GM18519 (cell line): ENCODE measurements at regions not wholly inside any gene's neighbourhood (a gene's known extent, or its start where the extent isn't known, plus 50 kb on each side); places are given as distances from the start of the nearest gene placed in this dataset.
"Not testable (repeated sequence)": the region's sequence is repeated elsewhere in the genome, so short reads cannot be mapped to it uniquely, and the experiment has no call there.

Experiments used
- ATAC-seq: cut with Tn5 transposase; IDR thresholded peaks from one replicate; pipeline ENCODE4 v1.9.1; 2021; ENCODE audit warnings: mild to moderate bottlenecking, moderate library complexity; ENCODE audit not compliant: unreplicated experiment, low FRiP score

- ATAC-seq = no peak
Observed at GRCh38 chrX:112577146-112577545, 102.6 kb downstream of the LHFPL1 start.

- ATAC-seq = no peak
Observed at GRCh38 chrX:112571388-112571787, 108.3 kb downstream of the LHFPL1 start.

- ATAC-seq = no peak
Observed at GRCh38 chrX:112555831-112556230, 123.9 kb downstream of the LHFPL1 start.

GRCh38 chrX:112545051-112545450, 134.7 kb downstream of the LHFPL1 start:
- ATAC-seq = no peak

- ATAC-seq = no peak
Observed at GRCh38 chrX:112536544-112536943, 143.2 kb downstream of the LHFPL1 start.

- ATAC-seq = no peak
Observed at GRCh38 chrX:112527903-112528302, 151.8 kb downstream of the LHFPL1 start.

GRCh38 chrX:112521676-112522075, 158.1 kb downstream of the LHFPL1 start:
- no peak for ATAC-seq

- no peak for ATAC-seq
Observed at GRCh38 chrX:112520124-112520523, 159.6 kb downstream of the LHFPL1 start.

- no peak for ATAC-seq
Observed at GRCh38 chrX:112513154-112513553, 166.6 kb downstream of the LHFPL1 start.

GRCh38 chrX:112512509-112512908, 167.2 kb downstream of the LHFPL1 start:
- ATAC-seq = no peak

GRCh38 chrX:112510629-112511028, 169.1 kb downstream of the LHFPL1 start:
- no peak for ATAC-seq

GRCh38 chrX:112477653-112478052, 202.1 kb downstream of the LHFPL1 start:
- ATAC-seq = no peak

- ATAC-seq = no peak
Observed at GRCh38 chrX:112473654-112474053, 206.1 kb downstream of the LHFPL1 start.

- no peak for ATAC-seq
Observed at GRCh38 chrX:112470551-112470950, 209.2 kb downstream of the LHFPL1 start.

- ATAC-seq = not testable (repeated sequence)
Observed at GRCh38 chrX:112461949-112462450, 217.7 kb downstream of the LHFPL1 start.

- ATAC-seq = no peak
Observed at GRCh38 chrX:112457788-112458187, 221.9 kb downstream of the LHFPL1 start.

- no peak for ATAC-seq
Observed at GRCh38 chrX:112450810-112451209, 228.9 kb downstream of the LHFPL1 start.

GRCh38 chrX:112440277-112440676, 239.5 kb downstream of the LHFPL1 start:
- ATAC-seq = no peak

- ATAC-seq = no peak
Observed at GRCh38 chrX:112424166-112424565, 255.6 kb downstream of the LHFPL1 start.

GRCh38 chrX:112391313-112391712, 288.4 kb downstream of the LHFPL1 start:
- no peak for ATAC-seq

- ATAC-seq = not testable (repeated sequence)
Observed at GRCh38 chrX:112381649-112382298, 298.0 kb downstream of the LHFPL1 start.

- ATAC-seq = no peak
Observed at GRCh38 chrX:112380541-112381278, 298.1 kb upstream of the TRPC5 start.
